CD1c-positive myeloid dendritic cell (primary cell): ENCODE measurements at regions not wholly inside any gene's neighbourhood (a gene's known extent, or its start where the extent isn't known, plus 50 kb on each side); places are given as distances from the start of the nearest gene placed in this dataset.
"Not testable (repeated sequence)": the region's sequence is repeated elsewhere in the genome, so short reads cannot be mapped to it uniquely, and the experiment has no call there.

Source experiments
- DNase-seq: peaks from one replicate; pipeline ENCODE4 v3.0.0-alpha.2; 2016; ENCODE audit errors: extremely low spot score

DNA sequence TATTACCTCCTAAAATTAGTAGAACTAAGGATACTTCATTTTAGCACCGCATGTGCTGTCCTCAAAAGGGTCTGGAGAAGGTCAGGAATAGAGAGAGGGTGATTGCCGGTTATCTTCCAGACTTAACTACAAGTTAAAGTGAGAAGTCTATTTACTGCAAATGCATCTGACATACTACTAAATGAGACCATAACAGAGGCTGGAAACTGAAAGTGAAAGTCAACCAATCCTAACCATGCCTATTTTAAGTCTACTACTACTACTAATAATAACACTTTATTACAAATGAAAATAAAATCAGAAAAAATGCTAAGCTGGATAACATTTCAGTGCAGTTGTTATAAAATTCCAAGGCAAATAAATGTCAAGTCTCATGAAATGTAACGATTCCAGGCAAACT lies 244.7 kb downstream of the KIF20B start:
- no peak for DNase-seq

DNA sequence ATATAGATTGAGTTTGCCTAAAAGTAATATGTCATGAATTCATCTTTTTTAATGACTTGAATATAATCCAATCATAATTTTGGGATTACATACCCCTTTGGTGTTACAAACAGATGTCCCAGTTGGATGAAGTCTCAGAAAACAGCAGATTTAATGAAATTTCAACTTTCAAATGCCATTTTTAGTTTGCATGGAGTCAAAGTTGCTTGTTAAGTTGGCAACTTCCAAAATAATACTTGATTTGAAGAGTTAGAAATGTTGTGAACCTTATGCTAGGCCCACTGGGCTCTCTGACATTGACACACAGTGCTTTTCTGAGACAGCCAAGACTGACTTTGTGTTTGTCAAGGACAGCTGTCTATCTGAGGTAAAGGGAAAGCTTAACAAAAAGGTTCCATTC lies 248.1 kb downstream of the KIF20B start:
- DNase-seq = no peak

DNA sequence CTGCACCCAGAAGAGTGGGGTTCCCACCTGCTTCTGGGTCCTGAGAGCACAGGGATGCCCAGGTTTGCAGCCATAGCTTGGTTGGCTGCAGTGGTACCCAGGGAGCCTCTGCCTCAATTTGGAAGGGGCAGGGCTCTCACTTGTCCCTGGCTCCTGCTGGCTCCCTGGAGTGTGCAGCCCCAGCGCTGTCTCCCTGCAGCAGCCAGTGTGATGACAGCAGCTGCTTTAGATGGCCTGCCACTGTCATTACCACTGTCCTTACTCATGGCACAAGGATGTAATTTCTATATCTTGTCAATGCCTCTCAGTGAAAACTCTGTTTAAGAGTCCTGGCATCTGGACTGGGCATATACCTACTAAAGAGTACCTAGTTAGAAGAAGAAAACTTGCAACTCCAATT lies 250.9 kb downstream of the KIF20B start:
- DNase-seq = no peak

DNA sequence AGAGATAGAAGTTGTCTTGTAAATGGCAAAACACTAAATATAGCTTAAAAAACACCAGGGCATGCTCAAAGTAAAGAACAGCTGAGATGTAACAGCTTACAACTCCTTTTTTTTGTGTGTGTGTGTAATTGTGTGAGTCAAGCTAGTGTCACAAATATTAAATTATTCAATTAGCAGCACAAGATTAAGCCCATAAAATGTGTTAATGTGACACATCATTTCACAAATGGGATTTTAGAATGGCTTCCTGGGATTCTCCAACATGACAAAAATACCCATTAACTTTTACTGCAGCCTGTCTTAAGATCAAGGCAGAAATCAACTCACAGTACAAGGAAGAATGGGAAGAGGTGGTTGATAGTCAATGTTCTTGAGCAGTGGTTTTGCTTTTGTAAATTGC lies 251.4 kb downstream of the KIF20B start:
- DNase-seq = no peak

DNA sequence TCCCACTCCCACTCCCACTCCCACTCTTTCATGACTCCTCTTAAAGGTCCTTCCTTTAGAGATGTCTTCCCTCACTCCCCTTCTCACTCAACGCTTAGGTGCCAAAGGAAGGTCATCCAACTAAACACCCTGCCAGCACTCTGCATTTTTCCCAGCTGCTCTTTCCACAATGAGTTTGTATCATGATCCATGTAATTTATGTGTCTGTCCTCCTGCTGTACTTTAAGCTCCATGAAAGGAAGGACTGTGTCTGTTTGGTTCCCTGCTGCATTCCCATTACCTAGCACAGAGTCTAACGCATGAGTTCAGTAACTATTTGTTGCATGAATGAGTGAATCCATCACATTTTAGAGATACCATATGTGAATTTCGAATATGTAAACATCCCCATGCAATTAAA lies 252.7 kb downstream of the KIF20B start:
- DNase-seq = no peak

DNA sequence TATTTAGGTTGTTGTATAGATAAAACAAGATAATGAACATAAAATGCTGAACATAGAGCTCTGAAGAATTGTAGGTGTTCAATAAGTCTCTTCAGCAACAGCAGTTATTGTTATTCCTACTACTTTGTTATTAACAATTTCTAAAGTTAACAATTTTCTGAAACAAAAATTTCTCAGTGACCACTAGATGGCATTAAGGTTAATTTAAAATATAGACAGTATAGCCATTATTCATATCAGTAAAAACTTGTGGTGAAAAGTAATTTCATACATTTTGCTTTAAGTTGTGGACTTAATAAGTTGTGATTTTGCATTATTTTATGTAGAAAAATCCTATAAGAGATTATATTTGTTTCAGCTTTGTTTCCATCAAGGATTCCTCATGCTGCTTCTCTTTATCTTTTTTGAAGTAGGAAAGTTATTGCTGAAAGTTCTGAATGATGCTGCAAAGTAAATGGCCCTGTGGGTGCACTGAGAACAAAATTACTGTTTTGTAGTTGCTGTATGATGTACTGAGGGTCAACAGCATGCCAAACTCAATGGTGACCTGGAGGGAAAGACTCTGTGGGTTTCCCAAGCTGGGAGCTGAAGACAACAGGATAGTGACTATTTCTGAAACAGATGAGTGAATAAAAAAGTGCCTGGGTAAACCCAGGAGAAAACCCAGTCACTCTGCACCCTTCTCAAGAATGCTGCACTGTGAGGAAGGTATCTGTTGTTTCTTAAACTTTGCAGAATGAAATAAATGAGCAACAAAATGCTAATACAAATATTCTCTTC lies 253.6 kb downstream of the KIF20B start:
- DNase-seq = peak; percentile 5

DNA sequence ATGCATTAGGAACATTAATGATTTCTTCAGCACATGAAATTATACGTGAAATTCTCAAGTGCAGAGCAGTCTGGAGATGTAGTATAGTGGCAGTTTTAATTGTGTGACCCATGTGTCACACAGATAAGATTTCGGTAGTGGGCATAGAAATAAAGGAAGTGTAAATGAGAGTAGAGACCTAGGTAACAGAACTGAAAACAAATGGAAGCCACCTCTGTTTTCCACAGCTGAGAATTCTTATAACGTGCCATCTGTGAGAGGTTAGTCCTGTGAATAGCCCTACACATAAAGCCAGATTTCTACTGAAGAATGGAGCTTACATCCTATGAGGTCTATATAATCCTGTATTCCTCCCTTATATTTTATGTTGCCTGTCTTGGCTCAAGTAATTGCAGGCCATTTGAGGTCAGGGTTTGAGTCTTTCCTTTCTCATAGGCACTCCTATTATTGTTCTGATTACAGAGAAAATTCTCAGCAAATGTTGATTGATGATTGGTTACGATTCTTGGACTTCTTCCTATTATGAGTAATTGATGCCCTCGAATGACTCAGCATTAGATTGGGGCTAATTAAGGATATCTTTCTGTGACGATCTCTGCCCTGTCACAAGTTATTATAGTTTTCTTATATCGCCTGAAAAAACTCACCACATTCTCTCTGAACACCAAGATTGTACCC lies 258.2 kb downstream of the KIF20B start:
- no peak for DNase-seq

DNA sequence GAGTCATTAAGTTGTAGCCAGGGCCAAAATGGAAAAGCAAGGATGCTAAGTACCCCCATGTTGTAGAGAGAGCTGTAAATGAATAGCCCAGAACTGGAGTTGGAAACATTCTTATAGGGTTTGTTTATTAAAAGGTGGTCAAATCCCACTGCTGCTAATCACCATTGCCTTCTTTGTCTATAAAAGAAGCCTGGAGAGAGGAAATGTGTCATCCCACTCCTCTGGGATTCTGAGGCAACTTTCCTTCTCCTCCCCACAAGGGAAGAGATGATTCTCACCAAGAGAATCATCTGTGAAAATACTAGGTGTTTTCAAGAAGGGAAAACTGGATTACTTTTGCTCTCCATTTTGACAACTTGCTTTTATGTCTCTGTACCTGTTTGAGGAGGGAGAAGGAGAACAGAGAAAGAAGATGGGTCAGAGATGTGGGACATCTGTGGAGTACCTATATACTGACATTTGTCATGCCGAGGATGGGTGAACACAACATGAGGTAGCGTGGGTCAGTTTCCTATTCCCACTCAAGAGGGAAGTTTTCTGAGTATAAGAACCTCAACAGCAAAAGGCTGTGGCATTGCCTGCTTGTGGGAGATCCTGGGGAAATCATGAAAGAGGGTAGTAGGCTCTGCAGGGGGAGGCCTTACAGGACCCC lies 262.2 kb downstream of the KIF20B start:
- no peak for DNase-seq

DNA sequence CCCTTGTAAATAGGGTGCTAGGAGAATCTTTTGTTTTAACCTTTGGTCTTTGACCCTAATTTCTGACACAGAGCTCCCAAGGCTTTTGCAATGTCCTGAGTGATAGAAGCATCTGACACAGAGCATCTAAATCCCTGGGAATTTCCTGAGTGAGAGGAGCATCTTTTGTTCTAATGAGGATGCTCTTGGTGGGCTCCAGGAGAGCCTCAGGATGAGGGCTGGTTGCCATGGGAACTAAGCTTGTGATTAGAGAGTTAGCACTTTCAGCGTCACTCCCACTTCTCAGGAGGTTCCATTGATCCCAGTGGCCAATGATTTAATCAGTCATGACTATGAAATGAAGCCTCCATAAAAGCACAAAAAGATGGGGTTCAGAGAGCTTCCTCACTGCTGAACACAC lies 264.8 kb downstream of the KIF20B start:
- no peak for DNase-seq

DNA sequence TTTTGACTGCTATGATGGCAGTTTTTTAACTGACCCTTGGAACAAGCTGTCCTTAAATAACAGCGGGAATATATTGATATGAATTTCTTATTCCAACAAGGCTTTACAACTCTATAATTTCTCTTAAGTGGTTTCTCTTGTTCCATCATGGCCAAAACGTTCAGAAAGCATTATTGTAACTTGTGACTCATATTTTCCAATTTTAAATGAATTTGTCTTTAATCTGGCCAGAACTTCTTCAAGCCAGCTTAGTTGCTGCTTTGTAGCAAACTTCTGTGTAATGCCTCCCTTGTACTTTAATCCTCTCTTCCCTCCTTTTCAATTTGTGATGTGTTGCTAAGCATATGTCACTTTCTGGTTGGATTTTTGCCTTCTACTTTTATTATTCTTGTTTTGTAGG lies 271.9 kb downstream of the KIF20B start:
- no peak for DNase-seq

DNA sequence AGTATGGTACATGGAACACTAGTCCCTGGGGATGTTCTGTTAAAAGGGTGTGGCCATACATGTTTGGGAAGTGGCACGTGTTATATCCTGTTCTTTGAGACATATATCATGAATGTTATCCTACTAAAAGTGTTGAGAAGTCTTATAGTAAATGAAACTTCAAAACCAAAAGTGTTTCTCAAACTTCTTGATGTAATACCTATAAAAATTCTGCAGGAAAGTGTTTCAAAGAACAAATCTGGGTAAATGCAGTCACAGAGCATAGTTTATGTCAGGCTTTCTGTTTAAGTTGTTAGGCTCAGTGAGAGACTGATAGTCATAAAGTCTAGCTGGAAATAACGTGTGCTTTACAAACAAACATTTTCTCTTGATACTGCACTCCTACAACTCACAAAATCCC lies 273.7 kb downstream of the KIF20B start:
- no peak for DNase-seq

DNA sequence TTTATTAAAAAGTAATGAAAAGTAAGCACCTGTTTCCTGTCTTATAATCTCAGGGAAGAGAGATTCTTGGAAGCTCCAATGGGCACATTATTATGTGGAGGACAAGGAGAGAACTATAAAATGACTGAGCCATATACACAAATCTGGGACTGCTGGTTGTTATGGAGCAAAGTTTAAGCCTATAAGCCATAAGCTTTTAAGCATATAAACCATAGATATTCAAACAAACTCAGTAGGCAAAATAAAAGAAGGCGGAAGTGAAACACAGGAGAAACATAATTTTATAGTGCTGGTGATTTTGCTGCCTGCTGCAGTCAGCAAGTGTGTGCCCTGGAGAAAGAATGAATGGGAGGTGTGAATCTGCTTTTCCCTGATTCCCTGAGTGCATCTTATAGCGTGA lies 274.4 kb downstream of the KIF20B start:
- no peak for DNase-seq

DNA sequence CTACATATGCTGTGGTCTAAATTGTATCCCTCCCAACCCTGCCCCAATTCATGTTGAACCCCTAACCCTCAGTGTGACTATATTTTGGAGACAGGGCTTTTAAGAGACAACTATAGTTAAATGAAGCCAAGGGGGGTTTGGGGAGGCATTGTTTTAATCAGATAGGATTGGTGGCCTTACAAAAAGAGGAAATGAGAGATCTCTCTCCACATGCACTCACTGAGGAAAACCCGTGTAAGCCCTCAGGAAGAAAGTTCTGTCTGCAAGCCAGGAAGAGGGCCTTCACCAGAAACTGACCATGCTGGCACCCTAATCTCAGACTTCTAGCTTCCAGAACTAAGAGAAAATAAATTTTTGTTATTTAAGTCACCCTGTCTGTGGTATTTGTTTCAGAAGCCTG lies 276.7 kb downstream of the KIF20B start:
- DNase-seq = no peak

DNA sequence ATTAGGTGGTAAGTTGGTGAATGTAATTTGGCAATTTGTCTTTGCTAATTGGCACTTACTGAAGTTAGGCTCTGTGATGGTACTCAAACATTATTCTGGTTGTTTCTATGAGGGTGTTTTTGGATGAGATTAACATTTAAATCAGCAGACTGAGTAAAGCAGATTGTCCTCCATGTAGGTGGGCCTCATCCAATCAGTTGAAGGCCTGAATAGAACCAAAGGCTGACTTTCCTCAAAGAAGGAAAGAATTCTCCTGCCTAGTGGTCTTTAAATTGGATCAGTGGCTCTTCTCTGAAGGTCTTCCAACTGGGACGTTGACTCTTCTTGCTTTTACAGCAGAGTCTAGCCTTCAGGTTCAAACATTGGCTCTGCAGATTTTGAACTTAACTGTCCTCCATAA lies 278.3 kb downstream of the KIF20B start:
- DNase-seq = no peak

DNA sequence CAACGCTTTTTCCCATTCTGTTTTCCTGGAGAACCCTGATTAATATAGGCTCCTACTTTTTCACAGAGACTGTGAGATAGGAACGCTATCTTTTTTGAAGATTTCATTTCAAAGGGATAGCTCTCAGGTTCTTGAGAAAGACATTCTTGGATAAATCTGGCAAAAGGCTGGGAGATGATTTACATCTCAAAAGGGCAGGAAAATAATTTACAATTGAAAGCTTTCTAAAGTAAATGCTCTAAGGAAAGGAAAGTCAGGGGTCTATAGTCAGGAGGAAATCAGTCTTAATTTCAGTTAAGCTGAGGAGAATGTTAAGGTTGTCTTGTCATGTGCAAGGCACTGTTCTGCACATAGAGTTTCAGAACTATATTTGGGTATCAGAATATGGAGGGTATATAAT lies 278.8 kb downstream of the KIF20B start:
- no peak for DNase-seq

DNA sequence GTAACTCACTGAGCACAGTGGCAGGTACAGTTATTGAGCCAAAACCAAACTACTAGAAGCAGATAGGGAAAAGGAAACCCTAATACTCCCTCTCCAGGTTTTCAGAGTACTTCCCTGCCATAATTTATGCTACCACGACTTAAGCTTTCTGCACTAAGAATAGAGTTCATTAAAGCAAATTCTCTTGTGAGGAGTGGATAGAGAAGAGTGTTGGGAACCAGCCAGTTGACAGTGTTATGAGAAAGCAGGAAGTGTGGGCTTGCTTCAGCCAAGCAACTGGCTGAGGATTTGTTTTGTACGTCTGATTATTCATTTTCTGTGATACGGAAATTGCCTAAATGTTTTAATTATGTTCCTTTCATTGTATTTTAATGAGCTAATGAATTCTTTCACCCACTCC lies 280.5 kb downstream of the KIF20B start:
- no peak for DNase-seq

DNA sequence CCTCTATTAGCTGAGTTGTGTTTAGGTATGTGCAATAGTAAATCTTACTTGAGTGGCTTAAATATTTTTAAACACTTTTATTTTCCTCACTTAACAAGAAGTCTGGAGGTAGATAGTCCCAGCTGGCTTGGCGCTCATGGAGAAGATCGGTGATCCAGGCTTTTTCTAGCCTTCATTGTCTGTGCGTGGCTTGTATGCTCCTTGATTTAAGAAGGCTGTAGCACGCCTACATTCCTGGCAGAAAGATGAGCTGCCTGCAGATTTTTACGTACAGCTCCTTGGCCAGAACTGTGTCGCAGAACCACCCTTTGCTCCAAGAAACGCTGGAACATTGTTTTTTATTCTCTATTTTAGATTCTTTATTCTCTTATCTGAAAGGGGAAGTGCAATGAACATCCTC lies 284.1 kb downstream of the KIF20B start:
- DNase-seq = no peak

DNA sequence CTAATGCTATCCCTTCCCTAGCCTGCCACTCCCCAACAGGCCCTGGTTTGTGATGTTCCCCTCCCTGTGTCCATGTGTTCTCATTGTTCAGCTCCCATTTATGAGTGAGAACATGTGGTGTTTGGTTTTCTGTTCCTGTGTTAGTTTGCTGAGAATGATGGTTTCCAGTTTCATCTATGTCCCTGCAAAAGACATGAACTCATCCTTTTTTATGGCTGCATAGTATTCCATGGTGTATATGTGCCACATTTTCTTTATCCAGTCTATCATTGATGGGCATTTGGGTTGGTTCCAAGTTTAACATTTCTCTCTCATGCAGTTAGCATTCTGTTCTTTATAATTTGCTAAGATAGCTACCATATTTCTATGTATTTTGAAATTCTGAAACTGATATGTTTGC lies 287.0 kb downstream of the KIF20B start:
- DNase-seq = not testable (repeated sequence)

DNA sequence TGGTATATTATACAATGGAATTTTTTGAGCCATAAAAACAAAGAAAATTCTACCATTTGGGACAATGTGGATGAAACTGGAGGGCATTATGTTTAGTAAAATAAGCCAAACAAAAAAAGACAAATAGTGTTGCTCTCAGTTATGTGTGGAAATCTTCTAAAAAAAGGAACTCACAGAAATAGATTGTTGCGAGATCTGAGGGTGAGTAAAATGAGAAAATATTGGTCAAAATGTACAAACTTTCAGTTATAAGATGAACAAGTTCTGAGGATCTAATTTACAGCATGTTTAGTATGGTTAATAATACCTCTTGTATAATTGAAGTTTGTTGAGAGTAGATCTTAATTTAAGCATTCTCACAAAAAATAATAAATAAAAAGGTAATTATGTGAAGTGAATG lies 291.2 kb downstream of the KIF20B start:
- DNase-seq = no peak

DNA sequence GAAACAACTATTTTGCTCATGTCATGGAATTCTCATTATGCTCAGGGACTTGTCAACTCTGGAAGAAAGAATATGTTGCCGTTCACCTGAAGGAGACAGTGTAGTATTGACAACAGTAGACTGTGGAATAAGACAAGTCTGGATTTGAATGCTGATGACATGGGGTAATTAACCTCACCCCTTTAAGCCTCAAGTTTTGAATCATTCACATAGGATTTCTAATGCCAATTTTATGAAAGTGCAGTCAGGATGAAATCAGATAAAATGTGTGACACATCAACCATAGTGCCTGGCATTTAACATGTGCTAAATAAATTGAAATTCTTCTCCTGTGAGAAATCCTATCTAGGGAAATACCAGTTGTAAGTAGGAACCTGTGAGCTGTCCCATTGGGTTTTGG lies 305.8 kb downstream of the KIF20B start:
- no peak for DNase-seq

DNA sequence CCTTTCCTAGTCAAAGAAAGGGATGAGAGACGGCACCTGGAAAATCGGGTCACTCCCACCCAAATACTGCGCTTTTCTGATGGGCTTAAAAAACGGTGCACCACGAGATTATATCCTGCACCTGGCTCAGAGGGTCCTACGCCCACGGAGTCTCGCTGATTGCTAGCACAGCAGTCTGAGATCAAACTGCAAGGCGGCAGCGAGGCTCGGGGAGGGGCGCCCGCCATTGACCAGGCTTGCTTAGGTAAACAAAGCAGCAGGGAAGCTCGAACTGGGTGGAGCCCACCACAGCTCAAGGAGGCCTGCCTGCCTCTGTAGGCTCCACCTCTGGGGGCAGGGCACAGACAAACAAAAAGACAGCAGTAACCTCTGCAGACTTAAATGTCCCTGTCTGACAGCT lies 309.9 kb downstream of the KIF20B start:
- DNase-seq = not testable (repeated sequence)

DNA sequence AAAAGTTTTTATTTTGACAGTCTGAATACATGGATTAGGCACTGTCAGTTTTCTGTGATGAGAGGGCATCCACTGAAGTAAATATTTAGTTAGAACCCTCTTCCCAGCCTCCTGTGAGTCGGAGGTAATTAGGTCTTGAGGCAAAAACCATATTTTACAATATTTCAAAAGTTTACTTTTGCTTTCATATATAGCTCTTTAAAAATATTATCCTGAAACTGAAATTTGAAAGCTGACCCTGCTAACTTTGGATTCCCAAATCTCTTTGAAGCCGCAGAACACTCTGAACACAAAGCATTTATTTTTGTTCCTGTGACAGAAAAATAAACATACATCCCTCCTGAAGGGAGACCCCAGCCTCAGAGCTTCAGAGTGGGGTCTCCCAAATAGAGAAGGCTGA lies 317.4 kb downstream of the KIF20B start:
- DNase-seq = no peak

DNA sequence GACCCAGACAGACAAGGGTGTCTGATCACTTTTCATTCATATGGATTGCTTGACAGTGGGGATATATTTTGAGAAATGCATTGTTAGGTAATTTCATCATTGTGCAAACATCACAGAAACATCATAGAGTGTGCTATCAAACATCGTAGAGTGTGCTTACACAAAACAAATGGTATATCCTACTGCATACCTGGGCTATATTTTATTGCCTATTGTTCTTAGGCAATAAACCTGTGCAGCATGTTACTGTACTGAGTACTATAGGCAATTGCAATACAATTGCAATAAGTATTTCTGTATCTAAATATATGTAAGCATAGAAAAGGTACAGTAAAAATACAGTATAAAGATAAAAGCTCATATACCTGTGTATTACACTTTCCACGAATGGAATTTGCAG lies 319.1 kb downstream of the KIF20B start:
- no peak for DNase-seq
